ENCODE measurements at regions not wholly inside any gene's neighbourhood (a gene's known extent, or its start where the extent isn't known, plus 50 kb on each side); places are given as distances from the start of the nearest gene placed in this dataset.

GRCh38 chr16:54652201-54652770 is 278.4 kb upstream of the IRX5 start:
- H3K4me3 ChIP-seq = no peak overlapping the region
- no peak overlapping the region for H3K27ac ChIP-seq
- no peak for FAIRE-seq
- ChIA-PET POLR2A (no interaction called here), CTCF (interaction anchor here (1.4 kb wide), 1 partner anchor 19 kb away, joined by 3 read pairs; no protein-coding TSS in a partner anchor)
- WGBS (ENCODE audit: missing lambda C conversion rate) = 20% methylated on average over 6 of the region's 6 CpGs
- TF ChIP-seq HES2 (IDR thresholded peaks at IDR 0.05) (no peak), FOSL2 (IDR thresholded peaks at IDR 0.05) (no peak), FOSL2 (CRISPR knock-in tag; IDR thresholded peaks at IDR 0.05) (no peak), NFE2L2 (conservative IDR thresholded peaks at IDR 0.05; ENCODE audit: low read length) (no peak), USF2 (IDR thresholded peaks at IDR 0.05) (no peak), RAD21 (conservative IDR thresholded peaks at IDR 0.05 in 1 of 2, IDR thresholded peaks at IDR 0.05 in 1 of 2) (no peak), CEBPB (IDR thresholded peaks at IDR 0.05) (no peak), TP53 (CRISPR knock-in tag; IDR thresholded peaks at IDR 0.05) (no peak), FOSB (CRISPR knock-in tag; IDR thresholded peaks at IDR 0.05) (no peak), ZSCAN20 (CRISPR knock-in tag; IDR thresholded peaks at IDR 0.05) (no peak), BHLHE40 (IDR thresholded peaks at IDR 0.05; ENCODE audit: low read depth, low read length) (no peak), JUNB (IDR thresholded peaks at IDR 0.05) (no peak), CTCF (IDR thresholded peaks at IDR 0.05) (no peak), TFCP2L1 (CRISPR knock-in tag; IDR thresholded peaks at IDR 0.05) (no peak), JUN (IDR thresholded peaks at IDR 0.05) (no peak), CBX2 (IDR thresholded peaks at IDR 0.05; ENCODE audit: borderline replicate concordance, low read depth) (no peak), HDAC2 (IDR thresholded peaks at IDR 0.05) (no peak), SREBF2 (IDR thresholded peaks at IDR 0.05) (no peak)
- no peak for ATAC-seq
- no peak for DNase-seq (ENCODE audit: low read depth in 1 of 2, low spot score in 1 of 2)
- H3K4me2 ChIP-seq = no peak overlapping the region
- H3K4me1 ChIP-seq = no peaks in the 10 kb centered on the region
- no peaks in the 10 kb centered on the region for H3K9me3 ChIP-seq

GRCh38 chr16:54651440-54652195 is 279.0 kb upstream of the IRX5 start:
- DNase-seq (ENCODE audit: low read depth in 1 of 2, low spot score in 1 of 2) = no peak
- ATAC-seq = no peak
- ChIA-PET CTCF (interaction anchor here (1.4 kb wide), 1 partner anchor 18 kb away, joined by 3 read pairs; no protein-coding TSS in a partner anchor), POLR2A (no interaction called here)
- TF ChIP-seq MAZ (IDR thresholded peaks at IDR 0.05; ENCODE audit: borderline replicate concordance, low read depth, low read length) (no peak), EP300 (IDR thresholded peaks at IDR 0.05) (no peak), PHF8 (IDR thresholded peaks at IDR 0.05; ENCODE audit: borderline replicate concordance, low read depth) (no peak)
- Histone ChIP-seq H3K4me2 (no peak overlapping the region), H3K4me1 (no peaks in the 10 kb centered on the region), H3K9me3 (no peaks in the 10 kb centered on the region), H3K27ac (no peak overlapping the region), H3K4me3 (no peak overlapping the region)
- 52% methylated on average over 19 of the region's 19 CpGs for WGBS (ENCODE audit: missing lambda C conversion rate)
- FAIRE-seq = no peak

GRCh38 chr16:54649876-54650275 is 280.8 kb upstream of the IRX5 start:
- WGBS (ENCODE audit: missing lambda C conversion rate) = 17% methylated on average over 6 of the region's 6 CpGs
- FAIRE-seq = no peak

More at GRCh38 chr16:54649876-54650275, 280.8 kb upstream of the IRX5 start:
- TF ChIP-seq ESRRA (IDR thresholded peaks at IDR 0.05; ENCODE audit: borderline replicate concordance, low read length) = no peak
- Histone ChIP-seq H3K4me1 (no peaks in the 10 kb centered on the region), H3K4me3 (no peak overlapping the region), H3K9me3 (no peaks in the 10 kb centered on the region), H3K27ac (no peak overlapping the region), H3K4me2 (no peak overlapping the region)
- ATAC-seq (no peak), DNase-seq (ENCODE audit: low read depth in 1 of 2, low spot score in 1 of 2) (no peak)
- ChIA-PET POLR2A (no interaction called here), CTCF (no interaction called here)

All from A549 (cell line).